ENCODE measurements at regions not wholly inside any gene's neighbourhood (a gene's known extent, or its start where the extent isn't known, plus 50 kb on each side); places are given as distances from the start of the nearest gene placed in this dataset.

DNA sequence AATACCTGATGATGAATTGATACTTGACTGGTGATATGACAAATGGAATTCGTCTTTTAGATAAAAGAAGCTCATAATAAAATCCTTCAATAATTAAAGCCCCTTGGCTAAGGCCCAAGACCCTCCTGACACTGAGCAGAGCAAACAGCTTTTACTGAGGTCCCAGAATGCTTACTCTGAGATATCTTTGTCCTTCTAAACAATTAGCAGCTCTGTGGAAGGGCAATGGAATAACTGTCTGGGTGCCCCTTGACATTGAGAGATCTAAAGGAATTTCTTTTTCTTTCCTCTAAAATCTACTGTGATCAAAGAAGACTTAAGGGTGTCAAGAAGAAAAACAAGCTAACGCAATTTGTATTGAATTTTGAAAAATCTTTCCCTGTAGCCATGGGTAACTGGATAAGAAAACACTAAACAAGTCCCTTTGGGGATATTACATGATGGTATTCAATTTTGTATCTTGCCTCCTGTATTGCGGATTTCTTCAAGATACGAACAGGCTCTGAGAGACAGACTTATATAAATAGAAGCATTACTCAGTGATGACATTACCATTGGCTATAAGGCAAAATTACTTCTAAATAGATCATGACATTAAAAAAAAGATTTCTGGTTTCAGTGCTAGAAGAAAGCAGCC lies 128.8 kb downstream of the MREG start:
- no peak for TF ChIP-seq CTCF (IDR thresholded peaks at IDR 0.05)
- H3K27me3 ChIP-seq (replicated peaks; ENCODE audit: insufficient read depth), result no peaks in the 10 kb centered on the region
- peak overlapping the region in 1 of 2 donors; percentile 31 for H3K27ac ChIP-seq
- ATAC-seq (ENCODE audit: insufficient number of reproducible peaks, low FRiP score, low read depth) (no peak), DNase-seq (ENCODE audit: low spot score) (no peak)
- no peaks in the 10 kb centered on the region for H3K36me3 ChIP-seq
- peaks cover 5 to 35% of the 10 kb centered on the region in 2 donors for H3K4me1 ChIP-seq (ENCODE audit: control insufficient read depth in 1 of 2, low read depth in 2 of 2)
- no peaks in the 10 kb centered on the region for H3K9me3 ChIP-seq
- H3K4me3 ChIP-seq, result no peak overlapping the region

DNA sequence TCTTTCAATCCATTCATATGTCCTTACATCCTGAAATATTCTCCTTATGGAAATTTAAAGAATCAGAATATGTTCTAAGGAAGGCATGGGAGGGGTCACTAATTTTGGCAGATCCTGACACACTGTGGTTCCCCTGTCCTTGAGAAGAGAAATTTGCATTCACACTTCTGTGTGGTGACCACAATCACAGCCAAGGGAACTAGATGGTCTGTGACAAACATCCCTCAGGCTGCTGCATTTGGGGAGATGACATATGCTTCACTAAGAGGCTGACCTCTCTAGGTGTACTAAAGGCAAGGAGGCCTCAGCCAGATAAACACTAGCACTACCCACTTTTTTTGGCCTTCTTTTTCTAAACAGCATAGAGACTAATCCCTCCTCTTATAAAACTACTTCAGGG lies 129.6 kb downstream of the MREG start:
- H3K27ac ChIP-seq, result no peak overlapping the region
- no peaks in the 10 kb centered on the region for H3K36me3 ChIP-seq
- no peak for TF ChIP-seq CTCF (IDR thresholded peaks at IDR 0.05)
- peaks cover 5 to 35% of the 10 kb centered on the region in 2 donors for H3K4me1 ChIP-seq (ENCODE audit: control insufficient read depth in 1 of 2, low read depth in 2 of 2)
- DNase-seq (ENCODE audit: low spot score), result no peak
- H3K9me3 ChIP-seq, result no peaks in the 10 kb centered on the region
- H3K27me3 ChIP-seq (replicated peaks; ENCODE audit: insufficient read depth), result no peaks in the 10 kb centered on the region
- no peak for ATAC-seq (ENCODE audit: insufficient number of reproducible peaks, low FRiP score, low read depth)
- no peak overlapping the region for H3K4me3 ChIP-seq

DNA sequence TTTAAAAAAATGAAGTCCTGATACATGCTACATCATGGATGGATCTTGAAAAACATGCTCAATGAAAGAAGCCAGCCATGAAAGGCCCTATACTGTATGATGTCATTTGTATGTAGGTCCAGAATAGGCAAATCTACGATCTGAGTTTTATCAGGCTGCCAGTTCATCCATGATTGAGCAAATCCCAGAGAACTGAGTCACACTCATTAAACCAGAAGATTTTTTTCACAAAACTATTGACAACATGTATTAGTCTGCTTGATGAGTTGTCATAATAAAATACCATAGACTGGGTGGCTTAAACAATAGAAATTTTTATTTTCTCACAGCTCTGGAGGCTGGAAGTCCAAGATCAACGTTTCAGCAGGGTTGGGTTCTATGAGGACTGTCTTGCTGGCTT lies 130.7 kb downstream of the MREG start:
- DNase-seq (ENCODE audit: low spot score), result no peak
- no peaks in the 10 kb centered on the region for H3K9me3 ChIP-seq
- peaks cover 0 to 24% of the 10 kb centered on the region in 2 donors for H3K4me1 ChIP-seq (ENCODE audit: control insufficient read depth in 1 of 2, low read depth in 2 of 2)
- no peaks in the 10 kb centered on the region for H3K27me3 ChIP-seq (replicated peaks; ENCODE audit: insufficient read depth)
- no peaks in the 10 kb centered on the region for H3K36me3 ChIP-seq
- no peak for ATAC-seq (ENCODE audit: insufficient number of reproducible peaks, low FRiP score, low read depth)
- H3K27ac ChIP-seq, result no peak overlapping the region
- no peak overlapping the region for H3K4me3 ChIP-seq
- TF ChIP-seq CTCF (IDR thresholded peaks at IDR 0.05), result no peak

DNA sequence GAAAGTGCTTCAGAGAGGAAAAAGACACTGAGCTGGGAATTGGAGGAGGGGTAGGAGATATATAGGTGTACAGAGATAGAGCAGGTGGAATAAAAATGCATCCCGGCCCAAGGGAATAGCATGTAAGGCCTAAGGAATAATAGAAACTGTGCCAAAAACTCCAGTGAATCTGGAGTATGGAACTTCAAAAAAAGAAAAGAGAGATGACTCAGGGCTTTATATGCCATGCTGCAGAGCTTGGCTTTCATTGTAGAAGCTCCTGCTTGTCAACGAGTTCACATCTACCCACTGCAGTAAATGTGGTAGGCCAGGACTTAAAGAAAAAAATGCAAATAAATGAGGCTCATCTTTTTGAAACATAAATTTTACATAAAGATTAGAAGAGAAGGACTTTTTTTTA lies 131.8 kb downstream of the MREG start:
- peaks cover 0 to 20% of the 10 kb centered on the region in 2 donors for H3K4me1 ChIP-seq (ENCODE audit: control insufficient read depth in 1 of 2, low read depth in 2 of 2)
- no peaks in the 10 kb centered on the region for H3K36me3 ChIP-seq
- no peak for ATAC-seq (ENCODE audit: insufficient number of reproducible peaks, low FRiP score, low read depth)
- TF ChIP-seq CTCF (IDR thresholded peaks at IDR 0.05), result no peak
- no peak for DNase-seq (ENCODE audit: low spot score)
- peaks cover 5% of the 10 kb centered on the region for H3K9me3 ChIP-seq
- H3K4me3 ChIP-seq, result no peak overlapping the region
- H3K27ac ChIP-seq, result no peak overlapping the region
- no peaks in the 10 kb centered on the region for H3K27me3 ChIP-seq (replicated peaks; ENCODE audit: insufficient read depth)

- Histone ChIP-seq H3K4me3 (no peak overlapping the region), H3K27me3 (replicated peaks; ENCODE audit: insufficient read depth) (no peaks in the 10 kb centered on the region), H3K27ac (no peak overlapping the region), H3K4me1 (ENCODE audit: control insufficient read depth in 1 of 2, low read depth in 2 of 2) (peaks cover 0 to 20% of the 10 kb centered on the region in 2 donors), H3K9me3 (peaks cover 5% of the 10 kb centered on the region), H3K36me3 (no peaks in the 10 kb centered on the region)
- TF ChIP-seq CTCF (IDR thresholded peaks at IDR 0.05), result no peak
- DNase-seq (ENCODE audit: low spot score), result no peak
- ATAC-seq (ENCODE audit: insufficient number of reproducible peaks, low FRiP score, low read depth), result no peak
Measured at GRCh38 chr2:215880970-215881369, 132.4 kb downstream of the MREG start.

All from thoracic aorta (tissue), 2 donors.